CD4-positive, alpha-beta T cell treated with Interleukin-4 for 4 hours (primary cell): ENCODE measurements at regions not wholly inside any gene's neighbourhood (a gene's known extent, or its start where the extent isn't known, plus 50 kb on each side); places are given as distances from the start of the nearest gene placed in this dataset.

Source experiments
- DNase-seq: peaks from one replicate; pipeline ENCODE4 v3.0.0-alpha.2; 2020

- DNase-seq = no peak
Observed at GRCh38 chr2:41947701-41948396, 100.0 kb upstream of the PKDCC start.

DNA sequence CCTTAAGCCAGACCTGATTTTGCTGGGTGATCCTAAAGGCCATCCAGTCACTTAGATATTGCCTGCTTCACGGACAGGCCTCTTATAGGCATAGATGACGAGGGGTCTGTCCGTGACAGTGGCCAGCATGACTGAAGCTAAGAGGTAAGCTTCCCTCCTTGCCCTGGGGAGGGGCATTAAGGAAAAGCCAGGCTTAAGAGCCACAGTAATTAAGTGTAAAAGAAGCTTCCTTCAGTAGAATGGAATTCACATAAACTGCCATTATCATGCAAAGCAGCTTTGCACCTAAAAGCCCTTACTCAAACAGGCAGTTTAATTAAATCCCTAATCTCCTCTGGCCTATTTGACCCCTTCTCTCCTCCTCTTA lies 99.4 kb upstream of the PKDCC start:
- DNase-seq = no peak

- DNase-seq = no peak
Observed at GRCh38 chr2:41949091-41949882, 98.5 kb upstream of the PKDCC start.

DNA sequence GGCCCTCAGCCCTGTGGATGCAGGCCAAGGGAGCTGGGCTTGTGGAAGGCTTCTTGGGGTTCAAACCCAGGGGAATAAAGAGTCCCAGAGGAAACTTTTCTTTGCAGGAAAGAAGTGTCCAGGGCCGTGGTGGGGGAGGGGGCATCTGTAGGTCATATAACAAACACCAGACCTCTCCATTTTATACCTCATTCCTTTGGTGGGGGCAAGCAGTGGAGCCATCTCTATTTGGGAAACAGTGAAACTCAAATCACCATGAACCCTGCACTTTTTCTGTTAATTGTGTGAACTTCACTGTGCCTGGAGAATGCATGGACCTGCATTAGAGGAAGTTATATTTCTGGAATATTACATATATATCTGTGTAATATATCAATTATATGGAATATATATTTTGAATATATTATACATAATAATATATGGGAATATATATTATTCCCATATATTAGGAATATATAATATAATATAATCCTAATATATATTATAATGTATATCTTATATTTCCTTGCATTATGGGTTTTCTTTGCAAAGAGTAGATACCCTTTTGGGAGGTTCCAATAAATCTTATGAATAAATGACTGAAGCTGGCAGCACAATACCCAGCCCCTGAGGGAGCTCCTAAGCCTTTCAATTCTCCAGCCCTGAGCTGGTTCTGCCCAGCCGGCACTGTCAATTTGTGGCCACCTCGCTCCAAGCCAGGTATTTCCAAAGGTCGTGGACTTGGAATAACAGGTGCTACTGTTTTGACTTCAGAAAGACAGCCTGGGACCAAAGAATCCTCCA lies 97.7 kb upstream of the PKDCC start:
- DNase-seq = no peak

GRCh38 chr2:41950666-41950960 lies 97.2 kb upstream of the PKDCC start:
- DNase-seq = no peak

GRCh38 chr2:41954304-41955291 lies 93.2 kb upstream of the PKDCC start:
- no peak for DNase-seq

DNA sequence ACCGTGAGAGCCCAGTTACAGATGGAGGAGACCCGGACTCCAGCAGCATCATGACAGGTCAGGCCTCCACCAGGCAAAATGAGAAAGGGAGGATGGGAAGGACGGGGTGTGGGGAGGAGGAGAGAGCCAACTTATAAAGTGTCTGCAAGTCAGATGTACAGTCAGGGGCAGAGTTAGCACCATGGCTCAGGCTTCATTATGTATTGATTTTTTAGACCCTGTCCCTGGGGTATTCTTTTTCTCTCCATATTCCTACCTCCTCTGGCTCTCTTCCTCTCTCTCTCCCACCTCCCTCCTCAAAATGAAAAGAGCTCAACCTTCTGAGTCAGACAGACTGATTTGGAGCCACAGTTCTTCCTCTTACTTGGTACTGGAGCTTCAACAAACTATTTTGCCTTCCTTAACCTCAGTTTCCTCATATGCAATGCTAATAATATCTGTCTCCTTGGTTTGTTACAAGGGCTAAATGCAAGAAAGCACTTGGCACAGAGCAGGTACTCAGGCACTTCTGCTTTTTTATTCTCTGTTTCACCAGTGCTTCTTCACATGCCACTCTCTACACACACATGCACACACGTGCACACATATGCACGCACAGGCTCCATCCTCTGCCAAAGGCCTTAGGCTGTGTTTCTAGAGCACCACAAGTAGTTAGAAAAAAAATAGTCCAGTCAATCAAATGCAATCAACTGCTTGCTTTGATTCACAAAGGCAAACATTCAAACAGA lies 92.3 kb upstream of the PKDCC start:
- no peak for DNase-seq

DNA sequence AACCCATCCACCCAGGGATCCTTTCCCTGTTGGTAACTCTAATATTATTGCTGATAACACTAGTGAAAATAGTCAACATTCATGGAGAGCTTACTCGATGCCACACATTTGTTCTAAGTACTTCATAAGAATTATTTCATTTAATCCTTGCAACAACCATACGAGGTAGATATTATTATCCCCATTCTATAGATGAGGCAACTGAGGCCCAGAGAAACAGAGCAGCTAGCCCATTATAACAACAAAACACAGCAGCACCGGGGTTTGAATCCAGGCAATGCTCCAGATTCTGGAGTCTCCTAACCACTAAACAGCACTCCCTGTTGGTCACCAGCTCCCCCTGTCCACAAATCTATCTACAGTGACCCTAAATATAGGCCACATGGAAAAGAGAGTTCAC lies 90.4 kb upstream of the PKDCC start:
- DNase-seq = no peak

GRCh38 chr2:41958251-41958650 lies 89.6 kb upstream of the PKDCC start:
- DNase-seq = no peak

DNA sequence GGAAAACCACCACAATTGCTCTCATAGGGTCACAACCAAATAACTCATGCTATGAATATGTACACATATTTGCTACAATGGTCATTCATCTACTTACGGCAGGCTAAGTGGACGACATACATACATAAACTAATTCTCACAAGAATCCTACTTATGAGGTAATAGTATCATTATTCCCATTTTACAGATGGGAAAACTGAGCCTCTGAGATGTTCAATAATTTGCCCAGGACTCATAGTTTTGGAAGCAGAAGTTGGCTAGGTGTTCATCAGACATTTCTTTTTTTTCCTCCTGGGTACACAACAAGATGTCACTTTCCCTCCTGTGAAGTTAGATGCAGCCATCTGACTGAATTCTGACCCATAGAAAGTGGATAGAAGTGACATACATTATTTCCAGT lies 89.0 kb upstream of the PKDCC start:
- no peak for DNase-seq

GRCh38 chr2:41959760-41960159 lies 88.1 kb upstream of the PKDCC start:
- no peak for DNase-seq

DNA sequence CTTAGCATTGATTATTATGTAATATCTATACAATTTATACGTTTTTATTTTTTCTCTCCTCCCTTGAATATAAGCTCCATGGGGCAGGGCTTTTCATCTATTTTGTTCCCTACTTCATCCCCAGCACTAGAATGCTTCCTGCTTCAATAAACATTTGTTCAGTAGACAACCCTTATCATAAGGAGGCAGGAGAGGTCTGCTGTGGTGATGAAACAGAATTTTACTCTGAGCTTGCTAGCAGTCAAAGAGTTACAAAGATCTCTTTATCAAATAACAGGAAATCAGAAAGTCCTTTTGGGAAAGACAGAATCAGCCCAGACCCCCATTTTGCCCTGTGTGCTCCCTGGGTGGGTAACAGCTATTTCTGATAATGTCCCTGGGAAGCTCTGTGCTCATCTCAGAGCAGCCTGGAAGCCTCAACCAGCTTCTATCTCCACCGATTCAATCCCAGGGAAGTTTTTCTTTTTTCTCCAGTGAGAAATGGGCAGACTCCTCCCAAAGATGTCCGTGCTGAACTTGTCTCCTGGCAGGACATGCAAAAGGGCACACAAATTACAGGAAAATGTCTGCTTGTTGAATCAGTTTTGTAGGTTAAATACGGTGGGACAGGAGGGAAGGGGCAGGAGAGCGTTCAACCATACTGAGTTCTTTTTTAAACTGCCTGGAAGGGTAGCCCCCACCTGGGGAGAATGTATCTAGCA lies 84.7 kb upstream of the PKDCC start:
- DNase-seq = no peak

DNA sequence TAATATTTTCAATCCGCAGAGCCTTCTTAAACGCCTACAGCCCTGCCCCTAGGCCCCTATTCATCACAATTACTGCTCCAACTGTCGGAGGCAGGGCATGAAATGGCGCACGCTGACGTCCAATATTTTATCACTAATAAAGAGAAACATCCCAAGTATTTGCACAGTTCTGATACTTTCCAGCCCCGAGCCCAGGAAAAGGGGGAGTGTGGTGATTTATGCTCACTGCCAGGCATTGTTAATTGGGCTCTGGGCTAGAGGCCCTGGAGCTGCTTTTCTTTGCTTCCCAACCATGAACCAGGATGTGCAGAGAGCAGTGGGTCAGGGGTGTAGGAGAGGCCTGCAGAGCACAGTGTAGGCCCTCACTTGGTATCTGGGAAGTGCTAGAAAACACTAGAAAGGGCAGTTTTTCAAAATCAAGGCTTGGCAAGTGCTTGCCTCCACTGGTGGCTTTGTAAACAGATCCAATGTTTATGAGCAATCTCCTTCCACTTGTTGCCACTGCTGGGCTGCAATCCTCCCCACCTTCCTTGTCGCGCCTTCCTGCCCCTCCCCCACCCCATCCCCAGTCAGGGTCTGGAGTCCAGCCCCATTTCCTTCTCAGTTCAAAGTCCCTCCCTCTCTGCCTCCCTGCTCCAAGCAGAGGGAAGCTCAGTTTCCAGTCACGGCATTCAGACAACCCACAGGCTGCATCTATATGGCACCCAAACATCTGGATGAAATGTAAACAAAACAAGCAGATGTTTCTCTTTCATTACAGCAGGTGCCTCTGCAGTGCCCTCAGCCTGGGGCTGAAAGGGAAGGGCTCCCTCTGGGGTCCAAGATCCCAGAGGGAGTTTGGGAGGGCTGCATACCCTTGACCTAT lies 83.9 kb upstream of the PKDCC start:
- DNase-seq = no peak

GRCh38 chr2:41965173-41965908 lies 82.5 kb upstream of the PKDCC start:
- no peak for DNase-seq

DNA sequence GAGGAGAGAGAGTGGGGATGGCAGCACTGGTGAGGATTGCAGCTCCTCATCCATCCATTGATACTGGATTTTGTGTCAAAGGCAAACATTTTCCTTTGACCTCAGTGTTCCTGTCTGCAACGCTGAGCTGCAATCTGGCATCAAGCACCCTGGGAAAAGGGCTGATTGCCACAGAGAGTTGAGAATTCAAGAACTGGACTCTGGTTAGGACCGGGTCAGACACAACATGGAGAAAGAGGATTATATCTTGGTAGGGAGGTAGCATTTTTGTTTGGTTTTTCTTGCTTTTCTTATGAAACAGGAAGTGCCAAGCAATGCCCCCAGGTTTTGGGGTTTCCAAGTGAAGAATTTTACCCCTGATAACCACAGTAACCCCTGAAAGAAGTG lies 81.9 kb upstream of the PKDCC start:
- DNase-seq = no peak

DNA sequence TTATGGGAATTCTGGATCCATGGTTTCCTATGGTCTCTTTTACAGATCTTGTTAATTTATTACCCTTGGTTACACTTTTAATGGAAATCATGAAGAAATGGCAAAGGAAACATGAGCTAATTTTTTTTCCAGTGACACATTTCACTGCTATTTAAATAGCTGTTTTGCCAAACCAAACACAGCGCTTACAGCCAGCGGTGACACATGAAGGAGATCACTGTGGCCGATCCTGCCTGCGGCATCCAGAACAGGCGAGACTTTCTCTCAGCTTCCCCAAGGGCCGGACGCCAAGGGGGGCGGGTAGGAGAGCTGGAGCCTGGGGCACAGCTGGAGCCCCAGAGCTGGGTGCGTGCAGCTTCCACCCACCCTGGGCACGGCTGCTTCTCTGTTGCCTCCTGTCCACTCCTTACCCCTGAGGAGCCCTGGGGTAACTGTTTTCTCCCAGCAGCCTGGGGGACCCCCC lies 81.4 kb upstream of the PKDCC start:
- DNase-seq = no peak

DNA sequence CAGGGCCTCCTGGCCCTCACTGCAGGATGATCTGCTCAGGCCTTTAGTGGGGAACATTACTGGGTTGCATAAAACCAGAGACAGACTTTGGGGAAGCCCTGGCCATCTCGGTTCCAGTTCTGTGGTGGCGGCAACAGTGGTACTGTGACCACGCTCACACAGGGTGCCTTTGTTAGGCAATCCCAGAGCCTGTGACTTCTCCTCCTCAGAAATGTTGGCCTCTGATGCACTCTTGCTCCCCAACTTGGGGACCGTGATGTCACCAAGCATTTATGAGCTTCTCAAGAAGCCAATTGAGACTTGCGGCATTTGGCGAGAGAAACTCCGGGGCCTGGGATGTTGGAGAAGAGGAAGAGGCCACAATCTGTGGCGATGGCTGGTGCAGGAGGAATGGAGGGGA lies 80.9 kb upstream of the PKDCC start:
- no peak for DNase-seq

GRCh38 chr2:41967476-41968181 lies 80.2 kb upstream of the PKDCC start:
- DNase-seq = no peak

DNA sequence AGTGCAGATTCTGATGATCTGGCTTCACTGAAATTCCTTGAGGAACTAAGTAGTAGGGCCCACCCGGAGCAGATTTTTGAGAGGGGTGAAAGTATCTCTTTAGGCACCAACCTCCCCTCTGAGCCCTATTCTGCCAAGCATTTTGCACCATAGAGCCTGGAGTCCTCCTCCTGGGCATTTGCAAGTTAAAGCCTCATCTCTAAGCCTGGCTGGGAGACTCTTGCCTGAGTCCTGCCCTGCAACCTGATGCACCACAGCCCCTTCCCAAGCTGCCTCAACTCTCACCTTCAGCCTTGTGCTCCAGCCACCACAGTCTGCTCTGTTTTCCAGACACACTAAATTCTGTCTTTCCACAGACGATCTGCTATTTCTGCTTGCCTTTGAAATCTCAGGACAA lies 79.6 kb upstream of the PKDCC start:
- no peak for DNase-seq
